H1 (cell line): ENCODE measurements at regions not wholly inside any gene's neighbourhood (a gene's known extent, or its start where the extent isn't known, plus 50 kb on each side); places are given as distances from the start of the nearest gene placed in this dataset.

Experiments used
- CTCF ChIA-PET: fragments of 300-600 bp; sonication (Branson Sonifier 250); formaldehyde crosslinking; loops from one replicate; lab custom pipeline; 2021; ENCODE audit not compliant: partially characterized antibody; lab: Charles Lee
- POLR2A ChIA-PET: fragments of 300-600 bp; sonication (Branson Sonifier 250); formaldehyde crosslinking; loops from one replicate; lab custom pipeline; 2021; ENCODE audit warnings: inconsistent platforms; ENCODE audit not compliant: partially characterized antibody; lab: Charles Lee
- DNase-seq, 2 experiments: peaks; one replicate each; pipeline versions ENCODE4 v3.0.0 to v3.0.0-alpha.2; 2010 to 2022; ENCODE audit warnings: low spot score in 2 of 2, low read depth in 1 of 2, mixed read lengths in 1 of 2
- FAIRE-seq: peaks from 2 replicates; lab custom pipeline; 2011; peaks lifted over from hg19 to GRCh38; lab: Jason Lieb, UNC
- H2AFZ ChIP-seq: 2 replicates; pipeline ENCODE4 v1.8.1; 2012; ENCODE audit warnings: low read length, inconsistent platforms
- H2AK5ac ChIP-seq: 2 replicates; pipeline ENCODE4 v1.6.1; 2013; ENCODE audit warnings: low read depth, low read length
- H2BK120ac ChIP-seq: replicated peaks from 2 replicates; pipeline ENCODE3; 2013; ENCODE audit warnings: low read depth, low read length, inconsistent platforms
- H2BK12ac ChIP-seq: 2 replicates; pipeline ENCODE4 v1.6.1; 2013; ENCODE audit warnings: low read depth, low read length
- H2BK15ac ChIP-seq: 2 replicates; pipeline ENCODE4 v1.6.1; 2013; ENCODE audit warnings: low read length
- H2BK20ac ChIP-seq: 2 replicates; pipeline ENCODE4 v1.6.1; 2013; ENCODE audit warnings: low read length
- H2BK5ac ChIP-seq: 2 replicates; pipeline ENCODE4 v1.6.1; 2013; ENCODE audit warnings: low read depth, low read length
- H3K14ac ChIP-seq: 2 replicates; pipeline ENCODE4 v1.6.1; 2013; ENCODE audit warnings: inconsistent platforms; ENCODE audit not compliant: insufficient read length
- H3K18ac ChIP-seq: 2 replicates; pipeline ENCODE4 v1.6.1; 2013; ENCODE audit warnings: low read length; ENCODE audit errors: extremely low read depth
- H3K23ac ChIP-seq: 2 replicates; pipeline ENCODE4 v1.6.1; 2013; ENCODE audit warnings: inconsistent platforms; ENCODE audit not compliant: insufficient read length
- H3K23me2 ChIP-seq: 2 replicates; pipeline ENCODE4 v1.6.1; 2013; ENCODE audit warnings: low read depth, low read length
- H3K27ac ChIP-seq: 2 replicates; pipeline ENCODE4 v1.6.1; 2011; ENCODE audit warnings: low read depth, low read length, inconsistent platforms
- H3K27me3 ChIP-seq, 4 experiments: replicated peaks in 1 of 4; 1 replicate in 1 of 4; 2 replicates in 3 of 4; pipeline versions ENCODE4 v1.6.1 to v1.8.1; 2011 to 2013; ENCODE audit warnings: low read length in 3 of 4, mild to moderate bottlenecking in 3 of 4, inconsistent platforms in 2 of 4, mixed read lengths in 2 of 4, moderate library complexity in 1 of 4; ENCODE audit not compliant: control insufficient read depth in 3 of 4, insufficient read depth in 3 of 4; ENCODE audit errors: extremely low read depth in 1 of 4
- H3K36me3 ChIP-seq, 4 experiments: 2 replicates each; pipeline versions ENCODE4 v1.6.1 to v1.8.1; 2011 to 2013; ENCODE audit warnings: mild to moderate bottlenecking in 4 of 4, low read length in 3 of 4, moderate library complexity in 2 of 4, control low read depth in 1 of 4, inconsistent platforms in 1 of 4; ENCODE audit not compliant: insufficient read depth in 4 of 4, control insufficient read depth in 2 of 4
- H3K4ac ChIP-seq: replicated peaks from 2 replicates; pipeline ENCODE3; 2013; ENCODE audit warnings: low read length, low read depth, mixed read lengths, inconsistent platforms; ENCODE audit not compliant: insufficient read length
- H3K4me1 ChIP-seq, 4 experiments: replicated peaks in 1 of 4; 1 replicate in 1 of 4; 2 replicates in 3 of 4; pipeline versions ENCODE4 v1.6.1 to v1.8.1; 2011 to 2013; ENCODE audit warnings: low read length in 3 of 4, inconsistent platforms in 2 of 4, mixed read lengths in 1 of 4; ENCODE audit not compliant: insufficient read depth in 4 of 4, control insufficient read depth in 3 of 4
- H3K4me2 ChIP-seq, 2 experiments: 2 replicates each; pipeline versions ENCODE4 v1.6.1 to v1.8.1; 2011 to 2013; ENCODE audit warnings: low read depth in 2 of 2, low read length in 2 of 2, control low read depth in 1 of 2, inconsistent platforms in 1 of 2, mild to moderate bottlenecking in 1 of 2; ENCODE audit not compliant: insufficient read depth in 1 of 2
- H3K4me3 ChIP-seq, 4 experiments: fragments of 200-600, 300-600 bp in 1 of 4; sonication (generic), shearing (Covaris generic), sonication (Bioruptor Twin) in 1 of 4; 2 replicates each; pipeline versions ENCODE4 v1.5.1 to v1.8.1; 2011 to 2016; ENCODE audit warnings: low read length in 4 of 4, low read depth in 3 of 4, control low read depth in 2 of 4, inconsistent platforms in 2 of 4, mild to moderate bottlenecking in 2 of 4, mixed read lengths in 1 of 4, moderate library complexity in 1 of 4; ENCODE audit not compliant: insufficient read depth in 2 of 4; ENCODE audit errors: extremely low read depth in 1 of 4
- H3K56ac ChIP-seq: replicated peaks from 2 replicates; pipeline ENCODE3; 2013; ENCODE audit warnings: low read depth, mild to moderate bottlenecking, mixed read lengths, low read length, inconsistent platforms; ENCODE audit not compliant: insufficient read length
- H3K79me1 ChIP-seq: 2 replicates; pipeline ENCODE4 v1.6.1; 2013; ENCODE audit warnings: low read depth, low read length, control low read depth
- H3K79me2 ChIP-seq, 2 experiments: 2 replicates each; pipeline versions ENCODE4 v1.6.1 to v1.8.1; 2012 to 2013; ENCODE audit warnings: low read length in 2 of 2, mild to moderate bottlenecking in 2 of 2, inconsistent platforms in 1 of 2; ENCODE audit not compliant: insufficient read depth in 2 of 2, control insufficient read depth in 1 of 2
- H3K9ac ChIP-seq, 4 experiments: replicated peaks in 1 of 4; 1 replicate in 1 of 4; 2 replicates in 3 of 4; pipeline versions ENCODE4 v1.6.1 to v1.8.1; 2011 to 2013; ENCODE audit warnings: low read depth in 3 of 4, low read length in 3 of 4, control low read depth in 2 of 4, mild to moderate bottlenecking in 2 of 4, moderate library complexity in 2 of 4, inconsistent platforms in 1 of 4; ENCODE audit errors: extremely low read depth in 1 of 4
- H3K9me3 ChIP-seq, 2 experiments: 2 replicates each; pipeline versions ENCODE4 v1.6.1 to v1.8.1; 2012 to 2013; ENCODE audit warnings: mild to moderate bottlenecking in 2 of 2, moderate library complexity in 2 of 2, control low read depth in 1 of 2, inconsistent platforms in 1 of 2, low read depth in 1 of 2, low read length in 1 of 2, mixed read lengths in 1 of 2; ENCODE audit not compliant: insufficient read depth in 2 of 2
- H4K20me1 ChIP-seq, 2 experiments: replicated peaks in 1 of 2; 2 replicates each; pipeline versions ENCODE3 to v1.8.1; 2011 to 2013; ENCODE audit warnings: inconsistent platforms in 2 of 2, low read length in 2 of 2, mild to moderate bottlenecking in 1 of 2; ENCODE audit not compliant: insufficient read depth in 2 of 2, control insufficient read depth in 1 of 2
- H4K5ac ChIP-seq: 2 replicates; pipeline ENCODE4 v1.6.1; 2013; ENCODE audit warnings: low read length, low read depth, mixed read lengths, inconsistent platforms; ENCODE audit not compliant: insufficient read length
- H4K8ac ChIP-seq: 2 replicates; pipeline ENCODE4 v1.8.0; 2013; ENCODE audit warnings: mild to moderate bottlenecking, moderate library complexity, low read length, inconsistent platforms; ENCODE audit not compliant: insufficient read depth; ENCODE audit errors: extremely low read depth
- H4K91ac ChIP-seq: replicated peaks from 2 replicates; pipeline ENCODE3; 2013; ENCODE audit warnings: low read length, mixed read lengths, inconsistent platforms; ENCODE audit not compliant: insufficient read length
- BACH1 ChIP-seq: IDR thresholded peaks from 2 replicates; pipeline ENCODE4 v1.6.1; 2012; ENCODE audit warnings: low read length, improper control_type of control experiment
- BRCA1 ChIP-seq: IDR thresholded peaks from 2 replicates; pipeline ENCODE4 v1.6.1; 2012; ENCODE audit warnings: low read depth, low read length, improper control_type of control experiment
- CEBPB ChIP-seq: IDR thresholded peaks from 2 replicates; pipeline ENCODE4 v1.6.1; 2012; ENCODE audit warnings: low read depth, low read length
- EP300 ChIP-seq, 2 experiments: IDR thresholded peaks; 1 replicate in 1 of 2; 2 replicates in 1 of 2; pipeline ENCODE4 v1.6.1; 2011 to 2012; ENCODE audit warnings: low read depth in 2 of 2, low read length in 2 of 2, mild to moderate bottlenecking in 2 of 2, borderline replicate concordance in 1 of 2, inconsistent platforms in 1 of 2, moderate library complexity in 1 of 2
- GABPA ChIP-seq: IDR thresholded peaks from 2 replicates; pipeline ENCODE4 v1.6.1; 2011; ENCODE audit warnings: mild to moderate bottlenecking, low read length, moderate library complexity, borderline replicate concordance; ENCODE audit not compliant: insufficient read depth
- HDAC2 ChIP-seq, 2 experiments: fragments of 300-600 bp in 1 of 2; sonication (generic) in 1 of 2; IDR thresholded peaks; 2 replicates each; pipeline ENCODE4 v1.6.1; 2011 to 2012; ENCODE audit warnings: low read depth in 2 of 2, low read length in 2 of 2, mild to moderate bottlenecking in 2 of 2, moderate library complexity in 2 of 2, borderline replicate concordance in 1 of 2, inconsistent platforms in 1 of 2
- KDM4A ChIP-seq: IDR thresholded peaks from one replicate; pipeline ENCODE4 v1.7.1; 2012; ENCODE audit warnings: low read depth, mild to moderate bottlenecking, moderate library complexity, low read length, inconsistent platforms; ENCODE audit not compliant: severe bottlenecking
- PHF8 ChIP-seq: fragments of 200-600 bp; sonication (generic); conservative IDR thresholded peaks from 2 replicates; pipeline ENCODE4 v1.7.1; 2012; ENCODE audit warnings: low read depth, mild to moderate bottlenecking, inconsistent platforms, low read length, moderate library complexity
- POU5F1 ChIP-seq: IDR thresholded peaks from 2 replicates; pipeline ENCODE4 v1.6.1; 2011; ENCODE audit warnings: low read depth, mild to moderate bottlenecking, low read length, moderate library complexity
- RNF2 ChIP-seq: fragments of 200-900, 300-1000 bp; sonication (generic); IDR thresholded peaks from 2 replicates; pipeline ENCODE4 v1.7.1; 2016; ENCODE audit warnings: borderline replicate concordance, low read depth, mild to moderate bottlenecking, antibody characterized with exemption, low read length; ENCODE audit not compliant: poor library complexity, severe bottlenecking; ENCODE audit errors: missing control alignments
- TCF12 ChIP-seq: IDR thresholded peaks from 2 replicates; pipeline ENCODE4 v1.6.1; 2011; ENCODE audit warnings: low read depth, mild to moderate bottlenecking, low read length
- ZNF274 ChIP-seq: IDR thresholded peaks from 2 replicates; pipeline ENCODE4 v1.7.0; 2012; ENCODE audit warnings: low read length, borderline replicate concordance; ENCODE audit errors: extremely low read depth
- WGBS, 2 experiments: shearing (Covaris generic) in 1 of 2; methylation state at CpG; one replicate each; pipeline versions ENCODE4 v1.1.6 to v1.1.7; 2013 to 2015; ENCODE audit warnings: low lambda C conversion rate in 2 of 2, mixed read lengths in 2 of 2, inconsistent platforms in 1 of 2, low coverage in 1 of 2, missing lambda C conversion rate in 1 of 2; ENCODE audit not compliant: insufficient replicate concordance in 2 of 2, insufficient coverage in 1 of 2, insufficient read length in 1 of 2; ENCODE audit errors: extremely low coverage in 1 of 2, missing lambda C conversion rate in 1 of 2; 5-methylcytosine and 5-hydroxymethylcytosine counted together
- TF ChIP-seq, protein P1 (sequence below): IDR thresholded peaks from 2 replicates; pipeline ENCODE4 v1.6.1; 2012; ENCODE audit warnings: inconsistent platforms

- Histone ChIP-seq H2BK120ac (no peak overlapping the region), H2BK15ac (no peak overlapping the region), H3K36me3 (no peaks in the 10 kb centered on the region), H3K56ac (no peak overlapping the region), H3K23ac (no peak overlapping the region), H3K27ac (no peak overlapping the region), H3K4me2 (no peak overlapping the region), H3K79me2 (no peaks in the 10 kb centered on the region), H3K4me1 (peaks cover 0 to 4% (median 0%) of the 10 kb centered on the region in 4 experiments; a peak in 1 of 7 replicates), H3K9me3 (no peaks in the 10 kb centered on the region), H3K14ac (no peak overlapping the region), H2AFZ (no peak overlapping the region), H3K18ac (no peak overlapping the region), H4K8ac (no peak overlapping the region), H2BK12ac (no peak overlapping the region), H3K4ac (no peak overlapping the region), H3K27me3 (no peaks in the 10 kb centered on the region), H4K91ac (no peak overlapping the region), H4K20me1 (no peaks in the 10 kb centered on the region), H2BK5ac (no peak overlapping the region), H4K5ac (no peak overlapping the region), H2BK20ac (no peak overlapping the region), H3K9ac (no peak overlapping the region), H3K23me2 (no peaks in the 10 kb centered on the region), H3K4me3 (no peak overlapping the region), H2AK5ac (no peak overlapping the region), H3K79me1 (no peaks in the 10 kb centered on the region)
- FAIRE-seq = no peak
- 69% methylated on average over 2 of the region's 2 CpGs; no CpG with 5 or more reads in 1 of the 2 experiments for WGBS, 2 experiments
- ChIA-PET POLR2A (no interaction called here), CTCF (interaction anchor here (1.3 kb wide), 1 partner anchor 14 kb away, joined by 3 read pairs; no protein-coding TSS in a partner anchor)
- DNase-seq = no peak
- TF ChIP-seq HDAC2 (IDR thresholded peaks at IDR 0.05; ENCODE audit: borderline replicate concordance in 1 of 2, low read depth in 2 of 2, low read length in 2 of 2) = no peak
- no peak for TF ChIP-seq POU5F1
- no peak for TF ChIP-seq EP300 (IDR thresholded peaks at IDR 0.05; ENCODE audit: borderline replicate concordance in 1 of 2, low read depth in 2 of 2, low read length in 2 of 2)
- no peak for TF ChIP-seq PHF8
- no peak for TF ChIP-seq CEBPB
- no peak for TF ChIP-seq BRCA1
- TF ChIP-seq GABPA = no peak
- TF ChIP-seq, protein P1, sequence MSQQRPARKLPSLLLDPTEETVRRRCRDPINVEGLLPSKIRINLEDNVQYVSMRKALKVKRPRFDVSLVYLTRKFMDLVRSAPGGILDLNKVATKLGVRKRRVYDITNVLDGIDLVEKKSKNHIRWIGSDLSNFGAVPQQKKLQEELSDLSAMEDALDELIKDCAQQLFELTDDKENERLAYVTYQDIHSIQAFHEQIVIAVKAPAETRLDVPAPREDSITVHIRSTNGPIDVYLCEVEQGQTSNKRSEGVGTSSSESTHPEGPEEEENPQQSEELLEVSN = no peak
- TF ChIP-seq RNF2 = no peak
- TF ChIP-seq KDM4A = no peak
- no peak for TF ChIP-seq TCF12
- no peak for TF ChIP-seq BACH1
- TF ChIP-seq ZNF274 = no peak
Measured at GRCh38 chr5:87845734-87846133, 422.9 kb downstream of the TMEM161B start.
